ENCODE measurements at regions not wholly inside any gene's neighbourhood (a gene's known extent, or its start where the extent isn't known, plus 50 kb on each side); places are given as distances from the start of the nearest gene placed in this dataset.

DNA sequence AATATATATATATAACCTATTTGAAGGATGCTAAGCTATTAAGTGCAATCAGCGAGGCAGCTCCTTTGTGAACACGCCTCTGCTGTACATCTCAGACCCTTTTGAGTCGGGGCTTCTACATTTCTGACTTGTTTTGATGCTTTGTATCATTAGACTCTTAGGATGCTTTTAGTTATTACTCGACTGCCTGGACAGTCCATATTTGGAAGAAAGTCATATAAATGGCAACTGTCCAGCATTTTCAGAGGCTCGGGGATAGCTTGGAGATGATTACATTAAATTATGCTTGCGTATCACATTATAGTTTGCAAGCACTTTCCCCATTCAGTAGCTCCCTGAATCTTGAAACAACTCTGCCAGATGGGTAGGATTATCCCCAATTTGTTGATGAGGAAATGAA is 257.9 kb downstream of the PTEN start:
- TF ChIP-seq, protein P1, sequence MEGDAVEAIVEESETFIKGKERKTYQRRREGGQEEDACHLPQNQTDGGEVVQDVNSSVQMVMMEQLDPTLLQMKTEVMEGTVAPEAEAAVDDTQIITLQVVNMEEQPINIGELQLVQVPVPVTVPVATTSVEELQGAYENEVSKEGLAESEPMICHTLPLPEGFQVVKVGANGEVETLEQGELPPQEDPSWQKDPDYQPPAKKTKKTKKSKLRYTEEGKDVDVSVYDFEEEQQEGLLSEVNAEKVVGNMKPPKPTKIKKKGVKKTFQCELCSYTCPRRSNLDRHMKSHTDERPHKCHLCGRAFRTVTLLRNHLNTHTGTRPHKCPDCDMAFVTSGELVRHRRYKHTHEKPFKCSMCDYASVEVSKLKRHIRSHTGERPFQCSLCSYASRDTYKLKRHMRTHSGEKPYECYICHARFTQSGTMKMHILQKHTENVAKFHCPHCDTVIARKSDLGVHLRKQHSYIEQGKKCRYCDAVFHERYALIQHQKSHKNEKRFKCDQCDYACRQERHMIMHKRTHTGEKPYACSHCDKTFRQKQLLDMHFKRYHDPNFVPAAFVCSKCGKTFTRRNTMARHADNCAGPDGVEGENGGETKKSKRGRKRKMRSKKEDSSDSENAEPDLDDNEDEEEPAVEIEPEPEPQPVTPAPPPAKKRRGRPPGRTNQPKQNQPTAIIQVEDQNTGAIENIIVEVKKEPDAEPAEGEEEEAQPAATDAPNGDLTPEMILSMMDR (conservative IDR thresholded peaks at IDR 0.05; ENCODE audit: low read depth, low read length): no peak
- no peak overlapping the region for H3K4me3 ChIP-seq (ENCODE audit: low read depth, low read length)
- DNase-seq (ENCODE audit: low read depth): no peak

DNA sequence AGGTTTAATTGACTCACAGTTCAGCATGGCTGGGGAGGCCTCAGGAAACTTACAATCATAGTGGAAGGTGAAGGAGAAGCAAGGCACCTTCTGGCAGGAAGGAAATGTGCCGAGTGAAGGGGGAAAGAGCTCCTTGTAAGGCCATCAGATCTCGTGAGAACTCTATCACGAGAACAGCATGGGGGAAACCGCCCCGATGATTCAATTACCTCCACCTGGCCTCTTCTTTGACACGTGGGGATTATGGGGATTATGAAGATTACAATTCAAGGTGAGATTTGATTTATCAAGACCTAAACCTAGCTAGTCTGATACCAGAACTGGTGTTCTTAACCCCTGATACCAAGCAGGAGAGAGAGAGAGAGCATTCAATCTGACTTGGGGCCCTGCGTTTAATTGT is 258.7 kb downstream of the PTEN start:
- TF ChIP-seq, protein P1 (conservative IDR thresholded peaks at IDR 0.05; ENCODE audit: low read depth, low read length): no peak
- no peak overlapping the region for H3K4me3 ChIP-seq (ENCODE audit: low read depth, low read length)
- no peak for DNase-seq (ENCODE audit: low read depth)

DNA sequence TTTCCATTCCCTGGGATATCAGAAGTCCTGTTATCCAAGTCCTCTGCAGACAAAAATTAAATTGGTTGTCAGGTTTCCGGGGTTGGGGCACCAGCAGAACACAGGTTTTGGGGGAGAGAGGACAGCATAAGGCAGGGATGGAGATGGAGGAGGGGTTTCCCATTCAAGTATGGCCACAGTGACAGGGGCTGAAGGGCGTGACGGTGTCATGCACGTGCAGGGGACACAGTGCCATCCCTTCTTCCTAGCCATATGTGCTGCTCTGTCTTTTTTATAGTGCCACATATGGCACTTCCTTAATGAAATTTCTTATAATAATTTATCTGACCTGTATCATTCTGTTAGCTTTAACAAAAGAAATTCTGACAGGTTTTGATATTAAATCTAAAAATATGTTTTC is 259.2 kb downstream of the PTEN start:
- no peak overlapping the region for H3K4me3 ChIP-seq (ENCODE audit: low read depth, low read length)
- no peak for DNase-seq (ENCODE audit: low read depth)
- TF ChIP-seq, protein P1 (conservative IDR thresholded peaks at IDR 0.05; ENCODE audit: low read depth, low read length): no peak

DNA sequence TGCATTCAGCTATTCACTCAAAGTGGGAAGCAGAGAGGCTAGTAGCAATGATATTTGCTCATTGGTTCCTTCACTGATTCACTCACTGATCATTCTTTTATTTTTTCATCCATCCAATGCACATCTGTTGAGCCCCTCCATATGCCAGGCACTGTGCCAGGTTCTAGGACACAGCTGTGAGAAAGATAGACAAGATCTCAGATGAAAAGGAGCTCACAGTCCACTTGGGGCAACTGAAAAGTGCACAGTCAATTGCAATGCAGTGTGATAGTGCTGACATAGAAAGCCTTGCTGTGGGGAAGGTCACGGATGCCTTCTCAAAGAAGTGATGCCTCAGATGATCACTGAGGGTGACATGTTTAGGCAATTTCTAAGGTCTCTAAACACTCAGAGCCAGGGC is 262.3 kb downstream of the PTEN start:
- TF ChIP-seq, protein P1 (conservative IDR thresholded peaks at IDR 0.05; ENCODE audit: low read depth, low read length): no peak
- H3K4me3 ChIP-seq (ENCODE audit: low read depth, low read length): no peak overlapping the region
- DNase-seq (ENCODE audit: low read depth): no peak

GRCh38 chr10:88126699-88127098 is 263.3 kb downstream of the PTEN start:
- TF ChIP-seq, protein P1 (conservative IDR thresholded peaks at IDR 0.05; ENCODE audit: low read depth, low read length): no peak
- DNase-seq (ENCODE audit: low read depth): no peak
- H3K4me3 ChIP-seq (ENCODE audit: low read depth, low read length): no peak overlapping the region

GRCh38 chr10:88127269-88127668 is 263.8 kb downstream of the PTEN start:
- TF ChIP-seq, protein P1 (conservative IDR thresholded peaks at IDR 0.05; ENCODE audit: low read depth, low read length): no peak
- no peak overlapping the region for H3K4me3 ChIP-seq (ENCODE audit: low read depth, low read length)
- no peak for DNase-seq (ENCODE audit: low read depth)

GRCh38 chr10:88127766-88128165 is 264.3 kb downstream of the PTEN start:
- H3K4me3 ChIP-seq (ENCODE audit: low read depth, low read length): no peak overlapping the region
- no peak for DNase-seq (ENCODE audit: low read depth)
- TF ChIP-seq, protein P1 (conservative IDR thresholded peaks at IDR 0.05; ENCODE audit: low read depth, low read length): no peak

All from choroid plexus epithelial cell (primary cell).